GM12878 (cell line): ENCODE measurements at regions not wholly inside any gene's neighbourhood (a gene's known extent, or its start where the extent isn't known, plus 50 kb on each side); places are given as distances from the start of the nearest gene placed in this dataset.

Experiments
- ATAC-seq: fragments of 200-7000 bp; cut with Tn5 transposase; 3 replicates; pipeline ENCODE4 v1.9.1; 2020; ENCODE audit warnings: mild to moderate bottlenecking, moderate library complexity
- BruUV-seq: library from RNA; stranded (reverse); fragments of 400-500 nt; replicated peaks from 2 replicates; lab custom pipeline; 2021; lab: Mats Ljungman, UMichigan
- CTCF ChIA-PET: fragments of 300-600 bp; sonication (Branson Sonifier 250); formaldehyde crosslinking; extraction: SDS; loops from one replicate; lab custom pipeline; 2021; ENCODE audit warnings: inconsistent platforms; lab: Yijun Ruan, JAX
- POLR2A ChIA-PET: fragments of 350-600 bp; formaldehyde crosslinking; extraction: SDS; loops from one replicate; lab custom pipeline; 2021; ENCODE audit warnings: inconsistent platforms; lab: Charles Lee
- RAD21 ChIA-PET: fragments of 300-600 bp; sonication (Branson Sonifier 250); formaldehyde crosslinking; loops from one replicate; lab custom pipeline; 2023; ENCODE audit warnings: antibody characterized with exemption; ENCODE audit not compliant: unreplicated experiment; lab: Charles Lee
- SMC1A ChIA-PET: fragments of 300-600 bp; sonication (Branson Sonifier 250); formaldehyde crosslinking; loops from one replicate; lab custom pipeline; 2023; ENCODE audit not compliant: unreplicated experiment, uncharacterized antibody; lab: Charles Lee
- DNase-seq: peaks from one replicate; pipeline ENCODE4 v3.0.0-alpha.2; 2011; ENCODE audit warnings: low read depth, low spot score
- FAIRE-seq: peaks from 3 replicates; lab custom pipeline; 2011; peaks lifted over from hg19 to GRCh38; lab: Jason Lieb, UNC
- H2AFZ ChIP-seq: 2 replicates; pipeline ENCODE4 v1.6.0; 2011; ENCODE audit warnings: low read depth, low read length, control low read depth; ENCODE audit not compliant: control insufficient read depth
- H3K27ac ChIP-seq: 2 replicates; pipeline ENCODE4 v1.5.1; 2011; ENCODE audit warnings: control low read depth; ENCODE audit not compliant: control insufficient read depth, insufficient read depth
- H3K27me3 ChIP-seq, 2 experiments: replicated peaks in 1 of 2; 2 replicates each; pipeline versions ENCODE4 v1.6.0 to v1.6.1; 2011; ENCODE audit warnings: low read length in 1 of 2; ENCODE audit not compliant: control insufficient read depth in 2 of 2, insufficient read depth in 2 of 2
- H3K36me3 ChIP-seq, 2 experiments: 2 replicates each; pipeline ENCODE4 v1.5.1; 2011; ENCODE audit warnings: low read length in 1 of 2; ENCODE audit not compliant: control insufficient read depth in 2 of 2, insufficient read depth in 2 of 2
- H3K4me1 ChIP-seq: 2 replicates; pipeline ENCODE4 v1.6.1; 2011; ENCODE audit warnings: mild to moderate bottlenecking, low read length, moderate library complexity, mixed read lengths; ENCODE audit not compliant: control insufficient read depth, insufficient read depth
- H3K4me2 ChIP-seq: 2 replicates; pipeline ENCODE4 v1.6.0; 2011; ENCODE audit warnings: control low read depth; ENCODE audit not compliant: control insufficient read depth, insufficient read depth
- H3K4me3 ChIP-seq: fragments of 200-600 bp; sonication (generic); 2 replicates; pipeline ENCODE4 v1.5.1; 2016
- H3K79me2 ChIP-seq: 2 replicates; pipeline ENCODE4 v1.6.0; 2011; ENCODE audit warnings: low read length; ENCODE audit not compliant: control insufficient read depth, insufficient read depth
- H3K9ac ChIP-seq: 2 replicates; pipeline ENCODE4 v1.8.0; 2011; ENCODE audit warnings: low read length, control low read depth, mixed read lengths; ENCODE audit not compliant: control insufficient read depth, insufficient read depth
- H3K9me3 ChIP-seq: replicated peaks from 3 replicates; pipeline ENCODE4 v1.5.1; 2011; ENCODE audit warnings: mild to moderate bottlenecking, low read length; ENCODE audit not compliant: control insufficient read depth, insufficient read depth
- H4K20me1 ChIP-seq: 2 replicates; pipeline ENCODE4 v1.6.0; 2011; ENCODE audit not compliant: control insufficient read depth, insufficient read depth
- ATF7 ChIP-seq: fragments of 450-650 bp; IDR thresholded peaks from 2 replicates; pipeline ENCODE4 v1.6.1; 2016; ENCODE audit warnings: low read depth, mild to moderate bottlenecking
- CBFB ChIP-seq: IDR thresholded peaks from 2 replicates; pipeline ENCODE4 v1.6.1; 2016; ENCODE audit warnings: antibody characterized with exemption, low read depth
- CHD4 ChIP-seq: fragments of 200-600 bp; sonication (generic); IDR thresholded peaks from 2 replicates; pipeline ENCODE4 v1.6.1; 2016; ENCODE audit warnings: mild to moderate bottlenecking
- E2F8 ChIP-seq: fragments of 450-650 bp; IDR thresholded peaks from 2 replicates; pipeline ENCODE4 v1.6.1; 2018; ENCODE audit warnings: mild to moderate bottlenecking, low read depth, moderate library complexity; ENCODE audit not compliant: partially characterized antibody
- EZH2 ChIP-seq: IDR thresholded peaks from 2 replicates; pipeline ENCODE4 v1.6.1; 2012; ENCODE audit warnings: low read depth, mild to moderate bottlenecking, control low read depth, inconsistent platforms, low read length, borderline replicate concordance; ENCODE audit not compliant: control insufficient read depth
- JUNB ChIP-seq: IDR thresholded peaks from 2 replicates; pipeline ENCODE4 v1.6.1; 2016; ENCODE audit warnings: antibody characterized with exemption, mild to moderate bottlenecking
- NFXL1 ChIP-seq: fragments of 450-650 bp; IDR thresholded peaks from 2 replicates; pipeline ENCODE4 v1.6.1; 2017; ENCODE audit warnings: antibody characterized with exemption, mild to moderate bottlenecking, borderline replicate concordance
- NRF1 ChIP-seq: conservative IDR thresholded peaks from 2 replicates; pipeline ENCODE4 v1.6.1; 2011; ENCODE audit warnings: mild to moderate bottlenecking, low read depth, low read length, improper control_type of control experiment
- PAX8 ChIP-seq: fragments of 450-650 bp; IDR thresholded peaks from 2 replicates; pipeline ENCODE4 v1.6.1; 2017; ENCODE audit warnings: mild to moderate bottlenecking, moderate library complexity
- ZBTB11 ChIP-seq: fragments of 450-650 bp; formaldehyde crosslinking; IDR thresholded peaks from 2 replicates; pipeline ENCODE4 v1.5.0; 2022; ENCODE audit warnings: mild to moderate bottlenecking, missing genetic modification characterization
- ZNF274 ChIP-seq: IDR thresholded peaks from one replicate; pipeline ENCODE4 v1.8.0; 2011; ENCODE audit not compliant: insufficient read length, insufficient read depth
- ZNF384 ChIP-seq: IDR thresholded peaks from 2 replicates; pipeline ENCODE4 v1.6.1; 2012; ENCODE audit warnings: low read depth, mild to moderate bottlenecking, low read length, improper control_type of control experiment, borderline replicate concordance
- in situ Hi-C: fragments of 300-500 bp; cut with MboI; formaldehyde crosslinking; loops from 9 replicates; pipeline ENCODE4 v1.14.3; 2018; ENCODE audit warnings: mixed read lengths
- intact Hi-C: fragments of 100-400 bp; cut with micrococcal nuclease; formaldehyde crosslinking; loops from one replicate; pipeline ENCODE4 v1.14.2; 2022; ENCODE audit not compliant: unreplicated experiment
- TF ChIP-seq, protein P1 (sequence below): fragments of 450-650 bp; IDR thresholded peaks from 2 replicates; pipeline ENCODE4 v1.6.1; 2017; ENCODE audit warnings: low read depth, mild to moderate bottlenecking, moderate library complexity
- TF ChIP-seq, protein P2 (sequence below): fragments of 450-650 bp; IDR thresholded peaks from 2 replicates; pipeline ENCODE4 v1.6.1; 2018; ENCODE audit warnings: borderline replicate concordance, mild to moderate bottlenecking; ENCODE audit not compliant: partially characterized antibody

- TF ChIP-seq, protein P1, sequence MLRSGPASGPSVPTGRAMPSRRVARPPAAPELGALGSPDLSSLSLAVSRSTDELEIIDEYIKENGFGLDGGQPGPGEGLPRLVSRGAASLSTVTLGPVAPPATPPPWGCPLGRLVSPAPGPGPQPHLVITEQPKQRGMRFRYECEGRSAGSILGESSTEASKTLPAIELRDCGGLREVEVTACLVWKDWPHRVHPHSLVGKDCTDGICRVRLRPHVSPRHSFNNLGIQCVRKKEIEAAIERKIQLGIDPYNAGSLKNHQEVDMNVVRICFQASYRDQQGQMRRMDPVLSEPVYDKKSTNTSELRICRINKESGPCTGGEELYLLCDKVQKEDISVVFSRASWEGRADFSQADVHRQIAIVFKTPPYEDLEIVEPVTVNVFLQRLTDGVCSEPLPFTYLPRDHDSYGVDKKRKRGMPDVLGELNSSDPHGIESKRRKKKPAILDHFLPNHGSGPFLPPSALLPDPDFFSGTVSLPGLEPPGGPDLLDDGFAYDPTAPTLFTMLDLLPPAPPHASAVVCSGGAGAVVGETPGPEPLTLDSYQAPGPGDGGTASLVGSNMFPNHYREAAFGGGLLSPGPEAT, result no peak
- no peak for TF ChIP-seq E2F8
- no peak for TF ChIP-seq NRF1
Observed at GRCh38 chr13:78777396-78777795, 118.4 kb upstream of the OBI1 start (continued).

GRCh38 chr13:78772933-78773332 is 114.0 kb upstream of the OBI1 start:
- H3K9me3 ChIP-seq, result no peaks in the 10 kb centered on the region
- TF ChIP-seq, protein P2, sequence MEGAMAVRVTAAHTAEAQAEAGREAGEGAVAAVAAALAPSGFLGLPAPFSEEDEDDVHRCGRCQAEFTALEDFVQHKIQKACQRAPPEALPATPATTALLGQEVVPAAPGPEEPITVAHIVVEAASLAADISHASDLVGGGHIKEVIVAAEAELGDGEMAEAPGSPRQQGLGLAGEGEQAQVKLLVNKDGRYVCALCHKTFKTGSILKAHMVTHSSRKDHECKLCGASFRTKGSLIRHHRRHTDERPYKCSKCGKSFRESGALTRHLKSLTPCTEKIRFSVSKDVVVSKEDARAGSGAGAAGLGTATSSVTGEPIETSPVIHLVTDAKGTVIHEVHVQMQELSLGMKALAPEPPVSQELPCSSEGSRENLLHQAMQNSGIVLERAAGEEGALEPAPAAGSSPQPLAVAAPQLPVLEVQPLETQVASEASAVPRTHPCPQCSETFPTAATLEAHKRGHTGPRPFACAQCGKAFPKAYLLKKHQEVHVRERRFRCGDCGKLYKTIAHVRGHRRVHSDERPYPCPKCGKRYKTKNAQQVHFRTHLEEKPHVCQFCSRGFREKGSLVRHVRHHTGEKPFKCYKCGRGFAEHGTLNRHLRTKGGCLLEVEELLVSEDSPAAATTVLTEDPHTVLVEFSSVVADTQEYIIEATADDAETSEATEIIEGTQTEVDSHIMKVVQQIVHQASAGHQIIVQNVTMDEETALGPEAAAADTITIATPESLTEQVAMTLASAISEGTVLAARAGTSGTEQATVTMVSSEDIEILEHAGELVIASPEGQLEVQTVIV, result no peak
- no peak for TF ChIP-seq ZBTB11 (CRISPR knock-in tag)
- no peak for TF ChIP-seq ZNF274
- no peak for TF ChIP-seq ATF7
- TF ChIP-seq CHD4, result no peak
- TF ChIP-seq ZNF384, result no peak
- no peak for TF ChIP-seq CBFB
- TF ChIP-seq JUNB, result no peak
- TF ChIP-seq NFXL1, result no peak
- TF ChIP-seq PAX8, result no peak
- no peak for TF ChIP-seq EZH2

More at GRCh38 chr13:78772933-78773332, 114.0 kb upstream of the OBI1 start:
- DNase-seq (no peak), FAIRE-seq (no peak), ATAC-seq (no peak)
- in situ Hi-C loops, result no loop called here
- Histone ChIP-seq H3K9ac (no peak overlapping the region), H3K4me3 (no peak overlapping the region), H3K27ac (no peak overlapping the region), H2AFZ (no peak overlapping the region), H3K27me3 (no peaks in the 10 kb centered on the region), H3K36me3 (no peaks in the 10 kb centered on the region), H3K4me1 (no peaks in the 10 kb centered on the region), H3K4me2 (no peak overlapping the region), H4K20me1 (no peaks in the 10 kb centered on the region), H3K79me2 (no peaks in the 10 kb centered on the region)
- ChIA-PET POLR2A (no interaction called here), RAD21 (no interaction called here), CTCF (no interaction called here), SMC1A (no interaction called here)
- intact Hi-C loops, result no loop called here
- no TSS peak for BruUV-seq
